RPMI8226 (cell line): ENCODE measurements at regions not wholly inside any gene's neighbourhood (a gene's known extent, or its start where the extent isn't known, plus 50 kb on each side); places are given as distances from the start of the nearest gene placed in this dataset.
"Not testable (repeated sequence)": the region's sequence is repeated elsewhere in the genome, so short reads cannot be mapped to it uniquely, and the experiment has no call there.

Experiments
- DNase-seq: peaks from one replicate; pipeline ENCODE4 v3.0.0-alpha.2; 2015

DNA sequence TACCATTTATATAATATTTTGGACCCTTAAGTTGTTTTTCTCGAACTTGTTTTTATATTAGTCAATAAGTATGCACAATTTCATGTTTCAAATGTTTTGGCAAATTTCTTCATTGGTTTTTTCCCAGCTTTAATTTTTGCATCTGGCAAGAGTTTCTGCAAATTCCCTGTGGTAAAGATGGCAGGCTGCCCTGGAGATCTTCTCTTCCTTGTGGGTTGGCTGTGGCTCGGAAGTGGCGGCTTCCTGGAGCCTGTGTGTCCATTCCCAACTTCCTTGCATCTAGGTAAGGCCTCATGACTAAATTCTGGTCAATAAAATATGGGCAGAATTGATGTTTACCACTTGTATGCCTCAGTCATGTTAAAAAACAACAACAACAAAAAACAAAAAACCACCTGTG, 818.6 kb downstream of the EPHA4 start:
- DNase-seq: no peak

DNA sequence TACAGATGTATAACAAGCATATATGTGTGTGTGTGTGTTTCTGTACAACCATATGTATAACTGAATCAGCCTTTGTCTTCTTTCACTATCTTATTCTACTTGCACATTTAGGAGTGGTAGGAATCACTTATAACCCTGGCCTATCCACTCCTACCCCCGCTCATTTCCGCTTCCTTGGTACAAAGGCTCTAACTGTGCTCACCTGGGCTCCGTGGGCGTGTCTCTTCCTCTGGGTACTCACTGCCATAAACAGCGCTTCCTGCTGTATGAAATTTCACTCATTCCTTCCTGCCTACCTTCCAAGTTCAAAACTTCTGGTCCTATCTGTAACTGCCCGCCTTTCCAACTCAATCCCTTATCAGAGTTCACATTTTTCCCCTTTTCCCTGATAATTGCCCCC, 815.5 kb downstream of the EPHA4 start:
- DNase-seq: no peak

GRCh38 chr2:220758376-220758775, 813.7 kb downstream of the EPHA4 start:
- not testable (repeated sequence) for DNase-seq

DNA sequence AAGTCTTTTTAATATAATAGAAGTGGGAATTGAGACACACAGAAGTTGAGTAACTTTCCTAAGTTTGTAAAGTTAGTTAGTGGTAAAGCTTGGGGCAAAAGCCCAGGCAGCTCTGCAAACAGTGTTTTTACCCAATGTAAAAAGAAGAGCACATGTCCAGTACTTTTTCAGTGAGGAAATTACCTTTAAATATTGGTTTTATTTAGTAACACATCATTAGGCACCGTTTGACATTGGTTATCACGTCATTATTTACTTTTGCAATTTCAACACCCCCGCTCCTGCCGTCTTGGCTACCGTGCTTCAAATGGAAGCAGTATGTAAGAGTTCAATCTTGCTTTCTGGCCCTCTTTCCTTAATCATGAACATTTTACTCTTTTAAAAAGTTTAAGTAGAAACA, 807.9 kb downstream of the EPHA4 start:
- no peak for DNase-seq

DNA sequence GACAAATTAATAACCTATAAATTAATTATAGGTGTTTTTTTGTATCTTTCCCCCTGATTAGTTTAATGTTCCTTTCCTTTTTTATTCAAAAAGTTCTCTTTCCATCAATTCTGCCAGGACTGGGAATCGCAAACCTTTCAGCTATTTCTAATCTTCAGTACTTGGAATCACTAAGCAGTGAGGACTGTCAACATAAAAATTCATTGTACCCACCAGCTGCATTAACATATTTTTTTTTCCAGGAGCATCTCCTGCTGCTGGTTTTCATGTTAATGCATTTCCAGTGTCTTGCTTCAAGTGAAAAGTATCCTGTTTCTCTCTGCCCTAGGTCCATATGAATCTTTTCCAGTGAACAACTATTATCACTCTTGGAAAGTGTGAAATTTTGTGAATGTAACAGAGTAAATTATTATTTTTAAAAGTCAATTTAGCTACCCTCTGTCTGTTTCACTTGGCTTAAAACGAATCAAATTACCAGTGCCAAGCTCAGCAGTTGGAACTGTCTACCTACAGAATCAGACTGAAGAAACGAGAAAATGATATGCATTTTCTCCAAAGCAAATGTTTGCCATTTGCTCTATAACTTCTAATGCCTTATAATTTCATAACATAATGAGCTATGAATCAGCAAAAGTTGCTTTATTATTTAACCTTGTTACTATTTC, 804.4 kb downstream of the EPHA4 start:
- no peak for DNase-seq

DNA sequence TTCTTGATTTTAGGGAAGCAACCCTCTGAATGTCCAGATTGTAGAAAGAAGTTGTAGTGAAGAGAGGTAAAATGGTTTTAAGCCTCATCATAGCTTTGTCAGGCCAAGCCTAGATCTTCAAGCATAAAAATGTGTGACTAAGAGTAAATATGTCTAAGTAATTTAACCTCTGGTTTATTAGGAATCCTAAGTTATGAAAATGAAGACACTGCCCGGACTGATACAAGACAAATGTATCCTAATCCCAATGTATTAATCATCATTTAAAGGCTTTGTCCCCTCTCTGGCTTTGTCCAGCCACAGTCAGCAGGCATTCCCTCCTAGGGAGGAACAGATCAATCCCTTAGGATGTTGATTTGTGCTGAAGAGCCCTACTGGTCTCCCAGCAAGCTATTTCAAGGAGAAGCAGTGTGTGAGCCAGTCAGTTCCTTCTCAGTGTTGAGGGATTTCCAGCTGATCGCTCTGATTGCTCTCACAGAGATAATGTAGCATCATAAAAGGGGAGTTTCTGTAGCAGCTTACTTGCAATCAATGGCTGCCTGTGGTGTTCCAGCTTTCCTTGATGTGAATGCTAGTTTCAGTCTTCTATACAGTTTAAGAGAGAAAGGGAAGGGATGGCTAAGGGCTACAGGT, 796.1 kb downstream of the EPHA4 start:
- no peak for DNase-seq

- DNase-seq: not testable (repeated sequence)
Measured at GRCh38 chr2:220779076-220779475, 793.0 kb downstream of the EPHA4 start.

DNA sequence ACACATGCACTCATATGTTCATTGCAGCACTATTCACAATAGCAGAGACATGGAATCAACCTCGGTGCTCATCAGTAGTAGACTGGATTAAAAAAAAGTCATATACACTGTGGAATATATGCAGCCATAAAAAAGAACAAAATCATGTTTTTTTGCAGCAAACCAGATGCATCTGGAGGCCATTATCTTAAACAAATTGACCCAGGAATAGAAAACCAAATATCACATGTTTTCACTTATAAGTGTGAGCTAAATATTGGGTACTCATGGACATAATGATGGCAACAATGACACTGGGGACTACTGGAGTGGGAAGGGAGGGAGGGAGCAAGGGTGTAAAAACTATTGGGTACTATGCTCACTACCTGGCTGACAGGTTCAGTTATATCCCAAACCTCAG, 792.6 kb downstream of the EPHA4 start:
- no peak for DNase-seq

DNA sequence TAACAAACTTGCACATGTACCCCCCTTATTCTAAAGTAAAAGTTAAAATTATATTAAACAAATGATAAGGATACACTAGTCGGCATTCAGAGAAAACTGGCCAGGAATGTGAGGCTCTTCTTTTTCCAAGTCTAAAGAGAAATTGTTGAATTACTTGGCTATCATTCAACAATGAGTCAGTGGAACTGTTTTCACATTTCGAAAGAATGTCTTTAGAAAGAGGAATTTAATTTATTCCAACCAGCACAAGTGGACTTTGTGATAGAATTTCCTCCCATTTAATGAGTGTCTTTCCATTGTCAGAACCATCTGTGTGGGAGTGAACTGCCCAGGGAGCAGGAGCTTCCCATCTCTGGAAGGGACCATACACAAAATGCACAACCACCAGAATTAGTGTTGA, 792.2 kb downstream of the EPHA4 start:
- no peak for DNase-seq

- DNase-seq: no peak
Measured at GRCh38 chr2:220781622-220782241, 790.4 kb downstream of the EPHA4 start.

DNA sequence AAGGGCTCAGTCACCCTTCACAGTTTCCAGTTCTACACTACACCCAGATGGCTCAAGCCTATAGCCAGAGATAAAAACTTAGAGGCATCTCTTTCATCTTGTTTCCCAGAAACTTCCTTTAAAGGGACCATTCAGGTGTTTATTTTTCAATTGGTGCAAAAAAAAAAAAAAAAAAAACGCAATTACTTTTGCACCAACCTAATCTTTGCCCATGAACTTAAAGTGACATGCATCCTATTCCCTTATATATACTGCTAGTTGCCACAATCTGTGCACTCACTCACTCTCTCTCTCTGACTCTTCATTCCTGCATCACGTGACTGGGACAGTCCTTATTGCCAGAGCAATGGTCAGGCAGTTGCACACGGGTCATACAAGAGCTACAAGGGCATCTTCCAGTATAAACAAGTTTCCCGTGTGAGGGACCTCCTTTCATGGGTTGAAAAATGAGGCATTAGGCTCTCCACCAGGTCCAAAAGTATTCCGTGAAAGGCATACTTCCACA, 789.4 kb downstream of the EPHA4 start:
- no peak for DNase-seq

GRCh38 chr2:220783671-220784070, 788.4 kb downstream of the EPHA4 start:
- no peak for DNase-seq

DNA sequence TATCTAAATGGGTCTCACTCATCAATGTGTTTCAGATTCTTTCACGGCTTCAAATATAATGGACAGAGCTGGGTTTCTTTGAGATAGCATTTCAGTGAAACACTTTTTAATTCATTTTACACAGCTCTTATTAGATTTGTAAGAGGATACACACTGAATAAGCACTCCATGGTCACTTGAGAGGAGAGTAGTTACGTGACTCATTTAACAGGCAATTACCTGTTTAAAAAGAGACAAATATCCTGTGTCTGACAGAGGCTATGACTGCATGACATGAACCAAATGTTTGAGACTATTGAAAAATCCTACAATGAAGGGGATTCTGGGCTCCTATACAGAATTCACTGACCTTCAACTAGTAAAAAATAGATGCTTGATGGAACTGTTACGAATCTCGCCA, 786.9 kb downstream of the EPHA4 start:
- no peak for DNase-seq

GRCh38 chr2:220786216-220786615, 785.9 kb downstream of the EPHA4 start:
- no peak for DNase-seq

GRCh38 chr2:220787251-220787650, 784.9 kb downstream of the EPHA4 start:
- no peak for DNase-seq

- no peak for DNase-seq
Measured at GRCh38 chr2:220789961-220790360, 782.1 kb downstream of the EPHA4 start.

DNA sequence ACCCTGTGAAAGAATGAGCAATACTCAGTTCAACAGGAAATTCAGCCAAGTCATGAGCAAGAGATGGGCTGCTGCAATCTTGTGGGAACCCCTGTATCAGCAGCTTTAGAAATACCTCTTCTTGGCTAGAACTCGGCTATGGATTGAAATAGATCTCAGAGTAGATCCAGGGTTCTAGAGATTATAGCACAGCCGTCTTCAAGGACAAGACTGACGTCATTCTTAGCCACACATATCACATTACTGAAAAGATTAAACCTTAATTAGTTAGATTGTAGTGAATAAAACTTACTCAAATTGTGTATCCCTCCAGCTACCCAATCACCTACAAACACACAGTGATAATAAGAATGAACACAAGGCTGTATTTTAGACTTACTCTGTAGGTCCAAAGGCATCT, 776.4 kb downstream of the EPHA4 start:
- DNase-seq: no peak

DNA sequence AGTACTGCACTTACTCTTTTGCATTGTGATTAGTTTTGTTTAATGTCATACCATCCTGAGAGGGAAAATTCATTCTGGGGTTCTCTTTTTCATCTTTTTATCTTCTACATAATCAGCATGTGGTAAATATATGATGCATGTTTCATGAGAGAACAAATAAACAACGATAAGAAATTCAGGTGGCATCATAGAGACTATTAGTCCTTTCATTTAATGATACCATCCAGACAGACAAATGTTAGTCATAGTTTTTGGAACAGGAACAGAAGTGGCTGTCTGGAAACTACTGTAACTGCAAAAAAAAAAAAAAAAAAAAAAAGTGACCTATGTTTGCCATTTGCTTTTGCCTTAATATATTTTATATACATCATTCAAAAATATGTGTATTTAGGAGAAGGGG, 761.0 kb downstream of the EPHA4 start:
- DNase-seq: no peak

GRCh38 chr2:220811952-220812570, 760.0 kb downstream of the EPHA4 start:
- no peak for DNase-seq

GRCh38 chr2:220814441-220814840, 757.7 kb downstream of the EPHA4 start:
- DNase-seq: no peak

DNA sequence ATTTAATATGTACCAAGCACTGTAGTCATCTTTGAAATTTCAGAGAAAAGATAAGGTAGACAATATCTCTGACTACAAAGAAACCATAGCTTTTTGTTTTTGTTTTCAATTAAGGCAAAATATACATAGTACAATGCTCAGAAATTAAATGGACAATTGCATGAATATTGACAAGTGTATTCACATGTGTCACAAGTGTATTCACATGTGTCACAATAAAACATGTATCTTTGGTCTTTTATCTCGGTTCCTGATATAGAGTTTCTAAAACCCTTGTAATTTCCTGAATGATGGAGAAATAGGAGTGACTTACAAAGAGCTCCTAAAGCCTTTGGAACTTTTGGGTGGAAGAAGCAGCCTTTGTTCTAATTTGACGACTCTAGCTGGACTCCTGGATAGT, 756.4 kb downstream of the EPHA4 start:
- no peak for DNase-seq

GRCh38 chr2:220821683-220822082, 750.4 kb downstream of the EPHA4 start:
- no peak for DNase-seq

DNA sequence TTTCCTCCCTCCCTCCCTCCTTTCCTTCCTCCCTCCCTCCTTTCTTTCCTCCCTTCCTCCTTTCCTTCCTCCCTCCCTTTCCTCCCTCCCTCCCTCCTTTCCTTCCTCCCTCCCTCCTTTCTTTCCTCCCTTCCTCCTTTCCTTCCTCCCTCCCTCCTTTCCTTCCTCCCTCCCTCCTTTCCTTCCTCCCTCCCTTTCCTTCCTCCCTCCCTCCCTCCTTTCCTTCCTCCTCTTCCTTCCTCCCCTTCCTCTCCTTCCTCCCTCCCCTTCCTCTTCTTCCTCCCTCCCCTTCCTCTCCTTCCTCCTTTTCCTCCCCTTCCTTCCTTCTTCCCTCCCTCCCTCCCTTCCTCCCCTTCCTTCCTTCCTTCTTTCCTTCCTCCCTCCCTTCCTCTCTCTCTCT, 748.5 kb downstream of the EPHA4 start:
- not testable (repeated sequence) for DNase-seq

GRCh38 chr2:220833446-220833845, 738.7 kb downstream of the EPHA4 start:
- DNase-seq: no peak
